NCI-H2029 (cell line): ENCODE measurements at regions not wholly inside any gene's neighbourhood (a gene's known extent, or its start where the extent isn't known, plus 50 kb on each side); places are given as distances from the start of the nearest gene placed in this dataset.
"Not testable (repeated sequence)": the region's sequence is repeated elsewhere in the genome, so short reads cannot be mapped to it uniquely, and the experiment has no call there.

Experiments used
- DNase-seq: peaks from one replicate; lab custom pipeline; 2025; lab: John Stamatoyannopoulos, UW

DNA sequence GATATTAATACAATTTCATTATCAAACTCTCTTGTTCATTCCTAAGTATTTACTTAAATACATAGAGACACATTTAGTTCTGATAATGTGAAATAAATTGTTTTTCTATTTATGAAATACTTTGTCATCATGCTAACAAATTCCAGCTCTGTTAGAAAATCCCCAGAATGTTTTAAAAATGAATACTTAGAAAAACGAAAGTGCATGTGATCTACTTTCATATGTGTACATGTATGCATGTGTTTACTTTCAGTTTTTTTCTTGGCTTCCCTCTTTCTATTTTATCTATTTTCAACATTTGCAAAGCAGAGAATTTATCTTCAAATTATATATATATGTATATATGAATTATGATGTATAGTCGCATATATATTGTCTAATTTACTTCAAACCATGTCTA lies 1110.0 kb upstream of the PCDH20 start:
- no peak for DNase-seq

DNA sequence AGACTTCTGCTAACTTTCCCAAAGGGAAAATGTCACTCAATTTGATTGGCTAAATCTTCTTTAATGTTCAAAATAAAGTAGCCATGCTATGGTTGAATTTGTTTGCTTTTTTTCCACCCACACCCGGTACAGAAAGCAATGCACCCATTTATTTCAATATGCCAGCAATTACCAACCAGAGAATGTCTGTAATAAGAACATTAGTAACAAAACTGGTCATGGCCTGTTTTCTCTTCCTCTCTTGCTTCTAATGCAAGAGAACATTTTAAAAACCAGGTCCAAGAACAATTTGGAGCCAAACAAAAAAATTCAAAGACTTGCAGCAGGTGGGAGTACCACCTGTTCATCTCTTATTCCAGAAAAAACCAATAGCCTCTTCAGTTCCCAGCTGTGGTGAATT lies 1108.8 kb upstream of the PCDH20 start:
- DNase-seq = no peak

DNA sequence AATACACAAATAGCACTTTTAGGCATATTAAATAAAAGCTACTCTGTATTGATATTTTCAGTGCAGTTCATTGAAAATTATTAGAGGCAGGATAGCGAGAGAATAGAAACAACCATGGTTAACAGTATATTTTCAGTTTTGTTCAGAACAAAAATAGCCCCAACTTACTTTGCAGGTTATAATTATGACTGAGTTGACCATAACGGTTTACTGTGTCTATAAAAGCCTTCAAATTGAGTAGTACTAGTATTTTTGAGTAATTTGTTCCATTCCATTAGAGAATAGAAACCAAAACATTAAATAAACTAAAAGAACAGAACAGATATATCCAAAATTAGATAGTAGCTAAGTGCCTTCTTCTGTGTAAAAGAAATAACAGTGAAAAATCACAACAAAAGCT lies 1108.4 kb upstream of the PCDH20 start:
- DNase-seq = no peak

DNA sequence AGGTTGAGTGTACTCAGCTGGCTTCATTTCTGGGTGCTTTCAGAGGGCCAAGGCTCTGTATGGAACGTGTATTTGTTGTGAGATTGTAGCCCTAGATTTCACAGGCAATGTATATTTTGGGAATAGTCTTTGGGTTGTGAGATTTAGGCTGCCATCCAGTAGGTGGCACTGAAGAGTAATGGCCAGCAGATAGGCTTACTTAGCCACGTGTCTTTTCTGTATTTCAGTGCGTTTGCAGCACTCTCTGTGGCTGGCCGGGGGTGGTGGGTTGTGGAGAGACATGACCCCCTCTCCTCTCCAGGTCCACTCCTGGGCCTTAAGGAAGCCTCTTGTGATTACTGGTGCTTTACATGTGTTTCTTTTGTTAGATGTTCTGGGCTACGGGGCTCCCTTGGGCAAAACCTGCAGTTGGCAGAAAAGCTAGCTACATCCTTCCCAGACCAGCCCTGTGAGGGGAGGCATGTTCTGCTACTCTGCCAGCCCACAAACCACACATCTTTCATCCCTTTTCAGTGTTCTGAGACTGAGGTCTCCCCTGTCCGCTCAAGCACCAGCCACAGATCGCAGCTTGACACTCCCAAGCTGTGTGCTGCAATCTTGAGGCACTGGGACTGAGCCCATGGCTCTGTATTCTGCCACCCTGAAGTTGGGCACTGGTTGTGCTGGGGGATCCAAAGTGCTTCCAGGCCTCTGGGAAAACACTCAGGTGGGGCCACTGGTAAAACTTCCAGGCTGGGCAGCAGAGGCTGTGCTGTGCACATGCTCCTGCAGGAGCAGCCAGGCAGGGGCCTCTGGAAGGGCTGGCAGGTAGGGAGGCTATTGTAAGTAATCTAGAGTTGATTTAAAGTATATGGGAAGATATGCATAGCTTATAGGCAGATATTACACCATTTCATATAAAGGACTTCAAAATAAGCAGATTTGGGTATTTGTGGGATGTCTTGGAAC lies 1096.8 kb upstream of the PCDH20 start:
- DNase-seq = no peak

DNA sequence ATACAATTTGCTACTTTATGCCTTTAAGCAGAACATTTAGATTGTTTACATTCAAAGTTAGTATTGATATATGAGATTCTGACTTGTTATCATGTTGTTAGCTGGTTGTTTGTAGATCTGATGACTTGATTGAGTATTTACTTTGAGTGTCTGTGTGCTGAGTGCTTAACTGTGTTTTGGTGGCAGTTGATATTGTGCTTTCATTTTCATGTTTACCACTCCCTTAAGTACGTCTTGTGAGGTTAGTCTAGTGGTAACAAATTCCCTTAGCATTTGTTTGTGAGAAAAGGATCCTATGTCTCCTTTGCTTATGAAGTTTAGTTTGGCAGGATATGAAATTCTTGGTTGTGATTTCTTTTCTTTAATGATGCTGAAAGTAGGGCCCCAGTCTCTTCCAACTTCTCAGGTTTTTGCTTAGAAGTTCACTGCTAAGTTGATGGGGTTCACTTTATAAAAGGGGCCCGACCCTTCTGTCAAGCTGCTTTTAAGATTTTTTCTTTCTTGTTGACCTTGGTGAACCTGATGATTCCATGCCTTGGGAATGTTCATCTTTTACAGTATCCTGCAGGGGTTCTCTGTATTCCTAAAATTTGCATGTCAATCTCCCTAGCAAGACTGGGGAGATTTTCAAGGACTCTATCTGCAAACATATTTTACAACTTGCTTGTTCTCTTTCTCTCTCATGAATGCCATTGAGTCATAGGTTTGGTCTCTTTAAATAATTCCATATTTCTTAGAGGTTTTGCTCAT lies 1095.4 kb upstream of the PCDH20 start:
- no peak for DNase-seq

DNA sequence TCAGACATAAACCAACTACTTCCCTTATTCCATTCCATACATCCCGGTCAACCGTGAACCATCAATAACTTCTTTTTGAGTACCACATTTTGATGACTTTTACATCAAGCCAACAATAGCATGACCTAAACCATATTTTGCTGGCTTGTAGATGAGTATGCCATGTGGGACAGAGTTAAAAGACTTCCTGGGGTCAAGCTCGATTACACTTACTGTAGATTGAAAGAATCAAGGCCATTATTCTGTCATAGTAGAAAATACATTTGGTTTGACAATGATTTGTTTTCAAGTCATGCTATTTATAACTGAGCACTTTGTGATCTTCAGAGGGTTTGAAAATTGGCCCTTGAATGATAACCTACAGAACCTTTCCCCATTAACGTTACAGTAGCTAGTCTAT lies 1086.9 kb upstream of the PCDH20 start:
- no peak for DNase-seq

DNA sequence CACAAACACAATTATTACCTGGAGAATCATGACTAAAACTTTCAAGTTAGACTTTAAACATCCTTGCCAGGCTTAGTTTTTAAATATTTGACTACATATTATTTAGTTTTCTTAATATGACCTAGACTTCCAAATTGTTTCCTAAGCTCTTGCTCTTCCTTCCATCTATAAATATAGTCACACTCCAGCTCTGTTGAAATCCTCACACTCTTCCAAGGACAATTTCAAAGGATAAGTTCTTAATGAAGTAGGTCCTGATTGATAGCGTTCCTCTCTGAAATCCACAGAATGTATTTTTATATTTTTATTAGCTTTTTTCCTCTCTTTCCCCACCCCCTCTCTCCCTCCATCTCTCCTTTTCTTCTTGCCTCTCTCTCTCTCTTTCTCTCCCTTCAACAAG lies 1074.1 kb upstream of the PCDH20 start:
- DNase-seq = no peak

DNA sequence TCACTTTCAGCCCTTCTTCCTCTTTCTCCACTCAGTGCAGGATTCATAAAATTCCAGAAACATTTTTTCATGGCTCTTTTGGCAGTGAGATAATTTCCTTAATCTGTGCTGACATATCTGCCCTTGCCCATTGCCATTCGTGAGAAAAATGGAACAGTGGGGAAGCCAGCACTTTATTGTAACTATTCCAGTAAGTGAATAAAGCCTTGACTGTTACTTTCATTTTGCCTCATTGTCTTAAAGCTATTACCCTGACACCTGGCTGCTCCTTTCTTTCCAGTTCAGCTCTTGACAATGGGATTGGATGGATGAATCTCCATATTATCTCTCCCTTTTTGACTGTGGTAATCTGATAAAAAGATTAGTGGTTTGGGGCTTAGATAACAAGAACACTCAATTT lies 1068.1 kb upstream of the PCDH20 start:
- no peak for DNase-seq

DNA sequence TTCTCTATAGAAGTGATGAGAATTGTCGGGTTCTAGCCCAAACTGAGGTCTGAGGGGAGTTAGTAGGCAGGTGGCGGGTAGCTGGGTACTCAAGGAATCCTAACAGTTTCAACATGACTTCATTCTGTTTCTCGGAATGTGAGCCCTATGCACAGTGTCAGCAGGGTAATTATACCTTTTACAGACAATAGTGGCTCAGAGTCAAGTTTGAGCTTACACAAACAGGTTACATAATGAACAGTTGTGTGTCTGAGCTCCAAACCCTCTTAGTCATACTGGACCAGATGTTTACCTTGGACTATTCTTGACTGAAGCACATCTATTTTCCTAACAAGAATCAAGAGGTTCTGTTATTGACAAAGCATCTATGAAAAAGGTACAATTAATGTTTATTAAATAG lies 1066.7 kb upstream of the PCDH20 start:
- peak; percentile 50 for DNase-seq

DNA sequence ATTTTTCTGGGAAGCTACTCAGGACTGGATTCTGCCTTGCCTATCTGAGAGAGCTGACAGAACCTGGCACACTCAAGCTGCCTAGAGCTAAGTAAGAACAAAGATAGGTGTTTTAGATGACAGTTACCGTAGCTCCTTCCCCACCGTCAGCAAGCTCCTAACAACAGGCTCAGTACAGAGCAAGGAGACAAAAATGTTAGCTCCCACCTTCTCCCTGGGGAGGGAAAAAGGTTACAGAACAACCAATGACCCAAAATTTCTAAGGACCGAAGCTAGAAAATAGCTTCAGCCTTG lies 1058.2 kb upstream of the PCDH20 start:
- DNase-seq = no peak

DNA sequence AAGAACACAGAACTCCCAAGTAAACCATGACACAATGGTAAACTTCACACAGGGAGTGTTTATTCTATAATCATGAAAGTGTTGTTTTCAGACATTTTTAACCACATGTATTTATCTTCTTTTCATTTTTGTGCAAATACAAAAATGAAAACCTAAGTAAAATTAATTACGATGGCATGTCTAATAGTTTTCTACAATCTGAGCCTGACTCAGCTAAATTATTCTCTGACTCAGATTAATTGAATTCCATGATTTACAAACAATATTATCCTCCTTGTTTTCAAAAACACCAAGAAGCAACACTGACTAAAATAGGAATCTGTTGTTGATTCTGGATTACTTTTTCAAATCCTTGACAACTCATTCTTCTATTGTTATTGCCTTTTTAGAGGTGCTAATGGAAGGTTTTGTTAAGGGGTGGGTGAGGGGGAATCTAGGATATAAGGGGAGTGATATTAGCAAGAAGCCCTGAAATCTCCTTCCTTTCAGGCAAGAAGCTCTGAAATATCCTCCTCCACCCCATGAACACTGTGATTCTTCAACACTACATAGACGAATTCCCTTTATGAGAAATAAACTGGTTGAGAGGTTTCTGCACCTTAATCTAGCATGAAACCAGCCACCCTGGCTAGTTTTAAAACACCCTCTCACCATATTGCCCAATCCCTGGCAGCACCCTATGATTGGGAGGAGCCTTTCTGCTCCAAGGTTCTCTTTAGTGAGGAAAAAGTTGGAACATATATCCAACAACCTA lies 1057.7 kb upstream of the PCDH20 start:
- DNase-seq = no peak

DNA sequence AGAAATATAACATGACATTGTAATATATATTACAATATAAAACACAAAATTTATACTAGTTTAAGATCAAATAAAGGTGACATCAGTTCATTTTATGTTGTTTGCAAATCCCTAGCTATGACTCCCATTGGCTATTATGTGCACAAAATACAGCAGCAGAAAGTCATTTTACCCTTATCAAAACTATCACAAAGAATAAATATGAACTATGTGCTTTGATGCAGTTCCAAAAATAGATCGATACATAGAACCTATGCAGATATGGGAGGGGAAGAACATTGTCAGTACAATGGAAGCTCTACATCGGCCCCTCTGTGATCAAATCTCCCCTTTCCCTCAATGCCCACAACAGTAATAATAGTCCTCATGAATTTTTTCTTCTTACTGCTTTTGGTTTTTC lies 1038.1 kb upstream of the PCDH20 start:
- DNase-seq = no peak

DNA sequence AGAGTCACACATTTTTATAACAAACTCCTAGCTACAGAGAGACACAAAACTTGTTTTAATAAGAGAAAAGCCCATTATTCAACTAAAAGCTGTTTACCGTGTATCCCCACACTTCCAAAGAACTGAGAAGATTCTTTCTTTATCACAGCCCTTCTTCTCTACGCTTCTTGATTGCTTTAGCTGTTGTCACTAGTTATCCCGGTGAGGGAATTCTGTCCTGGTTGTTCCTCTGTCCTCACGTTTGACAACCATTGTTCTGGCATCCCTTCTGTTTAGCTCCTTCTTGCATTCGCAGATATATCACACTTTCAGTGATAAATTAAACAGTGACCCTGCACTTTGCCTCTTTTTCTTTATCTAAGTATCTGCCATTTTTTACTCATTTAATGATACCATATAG lies 1035.1 kb upstream of the PCDH20 start:
- no peak for DNase-seq

DNA sequence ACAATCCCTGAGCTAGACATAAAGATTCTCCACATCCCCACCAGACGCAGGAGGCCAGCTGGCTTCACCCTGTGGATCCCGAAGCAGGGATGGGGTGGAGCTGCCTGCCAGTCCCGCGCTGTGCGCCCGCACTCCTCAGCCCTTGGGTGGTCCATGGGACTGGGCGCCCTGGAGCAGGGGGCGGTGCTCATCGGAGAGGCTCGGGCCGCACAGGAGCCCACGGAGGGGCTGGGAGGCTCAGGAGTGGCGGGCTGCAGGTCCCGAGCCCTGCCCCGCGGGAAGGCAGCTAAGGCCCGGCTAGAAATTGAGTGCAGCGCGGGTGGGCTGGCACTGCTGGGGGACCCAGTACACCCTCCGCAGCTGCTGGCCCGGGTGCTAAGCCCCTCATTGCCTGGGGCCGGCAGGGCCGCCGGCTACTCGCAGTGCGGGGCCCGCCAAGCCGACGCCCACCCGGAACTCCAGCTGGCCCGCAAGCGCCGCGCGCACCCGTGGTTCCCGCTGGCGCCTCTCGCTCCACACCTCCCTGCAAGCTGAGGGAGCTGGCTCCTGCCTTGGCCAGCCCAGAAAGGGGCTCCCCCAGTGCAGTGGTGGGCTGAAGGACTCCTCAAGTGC lies 1032.2 kb upstream of the PCDH20 start:
- DNase-seq = not testable (repeated sequence)

DNA sequence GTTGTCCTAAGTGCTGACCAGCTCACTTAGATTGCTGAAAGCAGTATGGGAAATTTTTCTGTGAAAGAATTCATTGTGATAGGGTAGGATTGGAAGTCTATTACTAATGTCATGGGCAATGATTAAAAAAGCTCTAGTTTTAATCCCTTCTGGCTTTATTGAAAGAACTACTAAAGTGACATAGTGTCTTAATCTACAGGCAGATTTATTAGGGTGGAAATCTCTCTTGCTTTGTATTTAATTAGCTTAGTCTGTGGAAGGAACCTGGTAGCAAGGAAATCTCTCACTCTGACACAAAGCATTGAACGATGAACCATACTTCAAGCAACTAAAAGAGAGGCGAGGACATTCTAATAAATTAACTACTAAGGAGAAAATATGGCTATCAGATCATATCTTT lies 1029.2 kb upstream of the PCDH20 start:
- DNase-seq = no peak

DNA sequence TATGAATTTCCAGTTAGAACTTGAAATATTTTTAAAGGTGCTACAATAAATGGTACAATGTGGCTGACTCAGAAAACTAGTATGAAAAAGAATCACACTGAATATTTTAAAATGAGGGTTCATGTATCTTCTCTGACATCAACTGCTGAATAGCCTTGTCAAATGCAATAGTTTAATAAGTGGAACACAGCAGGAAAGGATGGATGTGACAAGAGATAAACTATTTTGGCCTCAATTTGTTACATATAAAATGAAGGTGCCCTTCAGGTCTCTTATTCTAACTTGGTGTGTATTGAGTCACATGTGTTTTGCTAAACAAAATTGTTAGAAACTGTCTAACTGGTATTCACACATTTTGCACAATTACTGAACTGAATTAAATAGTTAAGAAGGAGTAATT lies 1018.4 kb upstream of the PCDH20 start:
- no peak for DNase-seq

DNA sequence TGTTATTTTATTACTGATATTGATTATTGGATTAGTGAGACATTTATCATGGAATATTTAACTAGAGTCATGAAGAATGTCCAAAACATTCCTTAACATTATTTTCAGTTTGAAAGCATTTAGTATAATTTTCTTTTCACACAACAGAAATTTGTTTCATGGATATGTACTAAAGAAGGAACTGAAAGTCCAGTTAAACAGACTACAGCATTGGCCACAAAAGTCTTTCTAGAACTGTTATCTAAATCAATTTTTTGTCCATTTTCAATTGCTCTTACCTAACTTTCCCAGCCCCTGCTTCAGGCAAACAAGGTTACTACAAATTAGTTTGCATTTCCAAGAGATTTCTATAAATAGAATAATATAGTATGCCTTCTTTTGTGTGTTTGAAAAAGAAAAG lies 1018.0 kb upstream of the PCDH20 start:
- no peak for DNase-seq

DNA sequence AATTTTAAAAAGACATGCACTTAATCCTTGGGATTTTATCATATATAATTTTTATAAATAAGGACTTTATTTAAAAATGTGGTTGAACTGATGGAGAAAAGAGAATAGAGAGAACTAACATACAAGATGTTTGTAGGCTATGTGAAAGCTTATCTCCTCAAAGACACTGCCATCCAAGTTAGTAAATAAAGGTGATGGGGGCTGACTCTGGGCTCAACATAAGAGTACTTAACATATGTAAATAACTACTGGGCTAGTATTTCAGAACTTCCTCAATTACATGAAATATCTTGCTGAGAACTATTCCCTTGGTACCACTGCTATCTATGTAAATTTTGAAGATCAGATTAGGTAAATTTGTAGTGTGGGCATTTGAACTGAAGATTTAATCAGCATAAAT lies 1017.3 kb upstream of the PCDH20 start:
- DNase-seq = no peak

DNA sequence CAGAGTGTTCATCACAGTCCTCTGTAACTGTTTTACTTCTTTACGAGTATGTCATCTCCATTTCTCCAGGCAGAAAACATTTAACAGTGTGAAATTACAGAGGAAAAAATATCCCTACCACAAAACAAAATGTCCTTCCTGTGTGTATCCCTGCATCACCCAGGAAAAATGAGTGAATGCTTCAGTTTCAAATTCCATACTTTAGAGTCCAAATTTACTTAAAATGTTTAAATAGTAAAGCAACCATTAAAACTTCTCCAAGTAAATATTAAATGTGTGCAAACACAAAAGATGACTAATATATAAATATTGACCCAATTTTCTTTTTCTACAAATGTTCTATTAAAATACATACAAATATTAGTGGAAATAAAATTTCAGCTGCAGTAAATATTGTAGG lies 1016.6 kb upstream of the PCDH20 start:
- no peak for DNase-seq

DNA sequence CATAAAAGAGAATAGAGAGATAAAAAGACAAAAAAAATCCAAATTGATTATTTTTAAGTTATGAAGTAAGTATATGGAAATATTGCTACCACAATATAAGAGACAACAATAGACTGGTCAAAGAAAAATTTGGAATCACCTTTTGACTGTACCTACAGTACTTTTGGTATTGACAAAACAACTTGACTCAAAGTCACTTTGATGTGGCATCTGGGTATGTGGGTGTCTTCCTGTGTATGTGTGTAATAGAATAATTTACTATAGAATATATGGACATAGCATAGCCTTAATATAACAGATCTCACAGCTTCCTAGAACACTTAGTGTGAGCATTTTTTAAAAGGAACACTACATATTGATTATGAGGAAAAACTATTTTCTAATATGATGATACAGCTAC lies 1016.2 kb upstream of the PCDH20 start:
- no peak for DNase-seq

DNA sequence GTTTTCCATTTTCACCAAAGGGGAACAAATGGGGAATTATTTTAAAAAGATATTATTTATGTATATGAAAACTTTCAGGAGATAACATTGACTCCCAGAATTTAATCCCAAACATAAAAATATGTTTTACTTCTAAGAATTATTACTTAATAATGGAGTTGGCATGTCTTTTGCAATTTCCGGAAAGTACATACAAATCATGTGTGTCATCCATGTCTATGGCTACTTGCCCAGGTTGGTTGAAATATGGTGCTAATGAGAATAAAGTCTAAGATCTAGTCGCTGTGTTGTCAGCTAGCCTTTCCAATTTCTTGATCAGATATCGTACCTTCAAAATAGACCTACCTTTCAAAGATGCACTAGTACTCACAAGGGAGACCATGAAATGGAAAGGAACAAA lies 1003.2 kb upstream of the PCDH20 start:
- no peak for DNase-seq

DNA sequence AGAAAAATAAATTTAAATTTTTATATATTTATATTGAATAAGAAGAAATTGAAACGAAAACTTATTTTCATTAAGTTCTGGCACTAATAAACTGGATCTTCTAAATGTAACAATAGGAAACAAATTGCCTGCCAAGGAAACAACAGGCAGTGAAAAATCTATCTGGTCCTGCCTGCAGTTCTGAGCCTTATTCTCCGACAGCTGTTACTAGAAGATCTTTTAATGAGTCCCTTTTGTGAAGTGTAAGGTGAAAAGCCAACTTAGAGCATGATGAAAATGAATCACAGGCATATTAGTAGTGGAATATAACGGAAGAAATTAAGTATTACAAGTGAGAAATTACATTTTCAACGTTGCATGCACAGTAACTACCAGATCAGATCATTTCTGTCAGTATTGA lies 1002.7 kb upstream of the PCDH20 start:
- no peak for DNase-seq

DNA sequence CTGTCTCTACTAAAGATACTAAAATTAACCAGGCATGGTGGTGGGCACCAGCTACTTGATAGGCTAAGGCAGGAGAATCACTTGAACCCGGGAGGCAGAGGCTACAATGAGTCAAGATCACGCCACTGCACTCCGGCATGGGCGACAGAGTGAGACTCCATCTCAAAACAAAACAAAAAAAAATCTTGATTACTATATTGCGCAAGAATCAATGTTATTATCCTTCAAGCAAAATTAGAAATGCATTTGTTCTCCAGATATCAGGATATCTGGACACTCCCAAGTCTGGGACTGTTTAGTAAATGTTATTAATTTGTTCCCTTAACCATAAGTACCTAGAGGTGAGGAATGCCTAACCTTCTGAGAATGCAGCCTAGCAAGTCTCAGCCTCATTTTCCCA lies 992.2 kb upstream of the PCDH20 start:
- no peak for DNase-seq
